ENCODE measurements at regions not wholly inside any gene's neighbourhood (a gene's known extent, or its start where the extent isn't known, plus 50 kb on each side); places are given as distances from the start of the nearest gene placed in this dataset.

DNA sequence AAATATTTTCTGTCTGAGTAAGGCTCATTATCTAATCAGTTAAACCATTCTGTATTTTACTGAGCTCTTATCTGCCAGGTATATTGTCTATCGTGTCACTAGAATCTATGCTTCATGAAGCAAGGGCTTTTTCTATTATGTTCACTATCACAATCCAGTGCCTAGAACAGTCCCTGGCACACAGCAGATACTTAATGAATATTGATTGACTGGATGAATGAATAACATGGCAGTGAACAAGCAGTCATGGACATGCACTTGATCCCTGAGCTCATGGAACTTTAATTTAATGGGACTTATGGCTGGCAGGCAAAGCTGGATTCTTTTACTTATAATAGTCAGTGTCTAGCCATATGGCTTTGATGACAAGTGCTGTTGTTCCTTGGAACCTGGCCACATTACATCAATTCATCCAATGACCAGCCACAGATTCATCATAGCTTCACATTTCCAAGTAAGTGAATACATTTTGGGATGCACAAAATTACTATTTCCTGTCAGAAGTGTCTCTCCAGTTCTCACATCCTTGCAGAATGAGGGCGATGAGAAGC is 214.8 kb downstream of the COG6 start:
- Histone ChIP-seq H3K27me3 (no peaks in the 10 kb centered on the region), H3K4me3 (no peak overlapping the region), H3K27ac (no peak overlapping the region), H3K4me1 (no peaks in the 10 kb centered on the region), H3K36me3 (no peaks in the 10 kb centered on the region), H3K9me3 (no peaks in the 10 kb centered on the region)
- TF ChIP-seq, protein P1, sequence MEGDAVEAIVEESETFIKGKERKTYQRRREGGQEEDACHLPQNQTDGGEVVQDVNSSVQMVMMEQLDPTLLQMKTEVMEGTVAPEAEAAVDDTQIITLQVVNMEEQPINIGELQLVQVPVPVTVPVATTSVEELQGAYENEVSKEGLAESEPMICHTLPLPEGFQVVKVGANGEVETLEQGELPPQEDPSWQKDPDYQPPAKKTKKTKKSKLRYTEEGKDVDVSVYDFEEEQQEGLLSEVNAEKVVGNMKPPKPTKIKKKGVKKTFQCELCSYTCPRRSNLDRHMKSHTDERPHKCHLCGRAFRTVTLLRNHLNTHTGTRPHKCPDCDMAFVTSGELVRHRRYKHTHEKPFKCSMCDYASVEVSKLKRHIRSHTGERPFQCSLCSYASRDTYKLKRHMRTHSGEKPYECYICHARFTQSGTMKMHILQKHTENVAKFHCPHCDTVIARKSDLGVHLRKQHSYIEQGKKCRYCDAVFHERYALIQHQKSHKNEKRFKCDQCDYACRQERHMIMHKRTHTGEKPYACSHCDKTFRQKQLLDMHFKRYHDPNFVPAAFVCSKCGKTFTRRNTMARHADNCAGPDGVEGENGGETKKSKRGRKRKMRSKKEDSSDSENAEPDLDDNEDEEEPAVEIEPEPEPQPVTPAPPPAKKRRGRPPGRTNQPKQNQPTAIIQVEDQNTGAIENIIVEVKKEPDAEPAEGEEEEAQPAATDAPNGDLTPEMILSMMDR (IDR thresholded peaks at IDR 0.05), result no peak
- no peak for TF ChIP-seq POLR2A (IDR thresholded peaks at IDR 0.05)
- no peak for DNase-seq

DNA sequence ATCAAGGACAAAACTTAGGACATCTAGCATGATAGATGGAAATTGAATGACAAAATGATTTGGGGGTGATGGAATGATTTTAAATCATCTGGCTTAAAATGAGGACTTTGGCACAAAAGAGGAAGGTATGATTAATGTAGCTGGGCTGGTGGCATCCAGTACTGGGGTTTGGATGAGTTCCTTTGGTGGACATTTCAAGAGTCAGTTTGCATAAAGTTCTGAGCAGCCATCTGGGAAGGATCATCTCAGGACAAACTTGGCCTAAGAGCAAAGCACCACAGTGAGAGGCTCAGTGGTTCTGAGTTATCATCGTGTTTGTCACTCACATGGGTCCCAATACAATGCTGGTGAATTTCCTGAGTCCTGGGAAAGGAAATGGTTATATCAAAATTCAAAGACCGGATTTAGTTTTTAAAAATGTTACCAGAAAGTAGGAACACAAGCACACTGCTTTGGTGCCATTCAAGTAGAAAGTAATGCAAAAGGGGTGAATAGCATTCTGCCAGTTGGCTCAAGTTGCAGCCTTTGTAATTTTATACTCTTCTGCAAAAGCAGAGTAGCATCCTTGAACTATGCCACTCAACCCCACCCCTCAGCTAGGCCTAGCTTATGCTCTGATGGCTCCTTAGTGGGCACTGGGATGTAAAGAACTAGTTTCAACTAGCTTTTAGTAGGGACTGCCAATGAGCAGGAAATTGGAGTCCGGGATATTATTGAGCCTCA is 219.0 kb downstream of the COG6 start:
- H3K36me3 ChIP-seq, result no peaks in the 10 kb centered on the region
- H3K4me3 ChIP-seq, result no peak overlapping the region
- DNase-seq, result no peak
- no peaks in the 10 kb centered on the region for H3K4me1 ChIP-seq
- H3K9me3 ChIP-seq, result no peaks in the 10 kb centered on the region
- no peaks in the 10 kb centered on the region for H3K27me3 ChIP-seq
- no peak overlapping the region for H3K27ac ChIP-seq
- no peak for TF ChIP-seq POLR2A (IDR thresholded peaks at IDR 0.05)
- TF ChIP-seq, protein P1 (IDR thresholded peaks at IDR 0.05), result no peak

DNA sequence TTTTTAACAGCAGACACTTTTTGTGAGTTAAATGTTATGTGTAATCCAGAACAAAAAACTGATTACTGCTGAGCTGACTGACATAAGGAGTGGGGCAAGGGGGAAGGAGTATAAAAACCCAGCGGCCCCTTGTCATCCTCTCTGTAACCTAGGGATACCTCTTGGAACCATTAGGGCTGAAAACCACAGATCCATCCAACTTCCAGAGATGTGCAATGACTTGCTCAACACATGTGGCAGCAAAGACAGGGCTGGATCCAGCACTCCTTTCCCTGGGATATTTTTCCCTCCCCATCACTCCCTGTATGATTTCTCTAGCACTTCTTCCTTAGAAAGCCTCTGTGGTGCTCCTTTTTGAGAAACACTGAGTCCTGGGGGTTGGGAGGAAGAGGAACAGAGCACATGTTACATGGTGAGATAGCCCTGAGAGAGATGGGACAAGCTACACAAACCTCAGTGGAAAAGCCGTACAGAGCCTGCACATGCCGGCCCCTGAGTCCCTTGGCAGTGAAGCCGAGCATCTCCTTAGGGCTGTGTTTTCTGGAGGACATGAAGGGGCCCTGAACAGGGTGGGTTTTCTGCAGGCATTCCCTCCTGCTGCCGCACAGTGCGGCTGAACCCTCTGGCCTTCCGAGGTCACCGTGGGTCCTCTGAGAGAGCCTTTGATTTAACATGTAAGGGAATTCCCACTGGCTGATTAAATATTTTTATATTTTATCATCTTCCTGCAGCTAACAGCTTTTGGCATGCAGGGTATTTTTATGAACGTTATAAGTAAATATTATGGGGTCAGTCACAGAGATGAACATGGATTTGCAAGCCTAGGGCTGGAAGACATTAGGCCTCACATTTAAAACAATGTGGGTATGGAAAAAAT is 219.9 kb downstream of the COG6 start:
- TF ChIP-seq, protein P1 (IDR thresholded peaks at IDR 0.05), result no peak
- no peak for TF ChIP-seq POLR2A (IDR thresholded peaks at IDR 0.05)
- Histone ChIP-seq H3K9me3 (no peaks in the 10 kb centered on the region), H3K36me3 (no peaks in the 10 kb centered on the region), H3K27me3 (no peaks in the 10 kb centered on the region), H3K4me1 (no peaks in the 10 kb centered on the region), H3K4me3 (no peak overlapping the region), H3K27ac (no peak overlapping the region)
- no peak for DNase-seq

DNA sequence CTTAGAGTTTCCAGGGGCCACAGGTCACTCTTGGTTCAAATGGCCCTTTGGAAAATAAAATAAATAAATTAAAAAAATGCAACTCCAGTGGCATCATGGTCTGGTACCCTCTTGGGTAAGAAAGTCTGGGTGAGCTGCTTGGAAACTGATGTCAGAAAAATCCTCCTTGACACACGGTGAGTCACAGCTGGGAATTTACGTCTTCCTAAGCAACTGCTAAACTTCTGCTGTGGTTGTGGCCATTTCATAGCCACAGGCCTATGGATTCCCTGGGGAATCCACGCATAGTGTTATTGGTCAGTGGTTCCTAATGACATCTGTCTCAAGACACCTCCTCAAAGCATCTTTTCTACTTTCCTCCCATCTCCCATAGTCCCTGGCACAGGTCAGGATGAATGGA is 220.8 kb downstream of the COG6 start:
- Histone ChIP-seq H3K36me3 (no peaks in the 10 kb centered on the region), H3K27ac (no peak overlapping the region), H3K9me3 (no peaks in the 10 kb centered on the region), H3K4me1 (no peaks in the 10 kb centered on the region), H3K4me3 (no peak overlapping the region), H3K27me3 (no peaks in the 10 kb centered on the region)
- DNase-seq, result no peak
- no peak for TF ChIP-seq POLR2A (IDR thresholded peaks at IDR 0.05)
- TF ChIP-seq, protein P1 (IDR thresholded peaks at IDR 0.05), result no peak

DNA sequence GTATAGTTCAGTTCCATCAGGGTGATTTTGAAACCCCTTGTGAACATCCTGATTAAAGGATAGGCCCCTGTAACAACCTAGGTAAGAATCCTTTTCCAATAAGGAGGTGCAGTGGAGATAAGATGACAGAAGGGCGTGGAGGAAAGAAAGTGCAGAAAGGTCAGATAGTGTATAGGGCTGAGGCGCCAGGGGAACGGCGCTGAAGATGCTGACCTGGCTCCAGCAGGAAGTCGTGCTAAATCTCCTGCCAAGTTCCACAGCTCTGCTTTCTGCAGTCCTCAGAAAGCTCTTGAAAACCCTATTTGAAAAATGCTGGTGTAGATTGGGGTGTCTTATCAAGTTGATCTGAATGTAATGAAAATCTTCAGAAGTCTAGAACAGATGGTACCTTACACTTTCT is 221.7 kb downstream of the COG6 start:
- no peak overlapping the region for H3K27ac ChIP-seq
- no peak for DNase-seq
- no peaks in the 10 kb centered on the region for H3K36me3 ChIP-seq
- no peaks in the 10 kb centered on the region for H3K9me3 ChIP-seq
- H3K4me1 ChIP-seq, result no peaks in the 10 kb centered on the region
- H3K4me3 ChIP-seq, result no peak overlapping the region
- no peaks in the 10 kb centered on the region for H3K27me3 ChIP-seq
- TF ChIP-seq, protein P1 (IDR thresholded peaks at IDR 0.05), result no peak
- no peak for TF ChIP-seq POLR2A (IDR thresholded peaks at IDR 0.05)

Data from Peyer's patch (tissue), 4 donors.